GM18951 (cell line): ENCODE measurements at regions not wholly inside any gene's neighbourhood (a gene's known extent, or its start where the extent isn't known, plus 50 kb on each side); places are given as distances from the start of the nearest gene placed in this dataset.

Experiments
- POLR2A ChIP-seq: IDR thresholded peaks from 4 replicates; pipeline ENCODE4 v1.6.1; 2011; ENCODE audit warnings: mild to moderate bottlenecking; ENCODE audit not compliant: insufficient read length, insufficient read depth; ENCODE audit errors: extremely low read depth
- in situ Hi-C: fragments of 300-500 bp; cut with MboI; formaldehyde crosslinking; loops from one replicate; pipeline ENCODE4 v1.12.0; 2022; ENCODE audit warnings: low sequenced_read_pairs, mixed read lengths, inconsistent platforms; ENCODE audit not compliant: unreplicated experiment

- in situ Hi-C loops = no loop called here
- TF ChIP-seq POLR2A = no peak
Observed at GRCh38 chr3:106209482-106209881, 340.7 kb upstream of the CBLB start.

GRCh38 chr3:106210923-106211322 lies 342.1 kb upstream of the CBLB start:
- in situ Hi-C loops = no loop called here
- TF ChIP-seq POLR2A = no peak

- in situ Hi-C loops = no loop called here
Observed at GRCh38 chr3:106212665-106213222, 343.9 kb upstream of the CBLB start.

GRCh38 chr3:106213954-106214353 lies 345.1 kb upstream of the CBLB start:
- TF ChIP-seq POLR2A = no peak
- in situ Hi-C loops = no loop called here

More at GRCh38 chr3:106212665-106213222, 343.9 kb upstream of the CBLB start:
- no peak for TF ChIP-seq POLR2A

- in situ Hi-C loops = no loop called here
- TF ChIP-seq POLR2A = no peak
Observed at GRCh38 chr3:106214641-106215040, 345.8 kb upstream of the CBLB start.

- in situ Hi-C loops = no loop called here
- no peak for TF ChIP-seq POLR2A
Observed at GRCh38 chr3:106215047-106215446, 346.2 kb upstream of the CBLB start.

- in situ Hi-C loops = no loop called here
- no peak for TF ChIP-seq POLR2A
Observed at GRCh38 chr3:106217745-106218144, 348.9 kb upstream of the CBLB start.

- in situ Hi-C loops = no loop called here
Observed at GRCh38 chr3:106227068-106227467, 358.3 kb upstream of the CBLB start.

GRCh38 chr3:106228271-106228670 lies 359.5 kb upstream of the CBLB start:
- TF ChIP-seq POLR2A = no peak
- in situ Hi-C loops = no loop called here

More at GRCh38 chr3:106227068-106227467, 358.3 kb upstream of the CBLB start:
- TF ChIP-seq POLR2A = no peak

GRCh38 chr3:106229495-106230278 lies 360.9 kb upstream of the CBLB start:
- no peak for TF ChIP-seq POLR2A

GRCh38 chr3:106231086-106231485 lies 362.3 kb upstream of the CBLB start:
- in situ Hi-C loops = no loop called here
- no peak for TF ChIP-seq POLR2A

More at GRCh38 chr3:106229495-106230278, 360.9 kb upstream of the CBLB start:
- in situ Hi-C loops = no loop called here

GRCh38 chr3:106232956-106233355 lies 364.1 kb upstream of the CBLB start:
- no peak for TF ChIP-seq POLR2A
- in situ Hi-C loops = no loop called here

GRCh38 chr3:106239195-106239697 lies 370.4 kb upstream of the CBLB start:
- no peak for TF ChIP-seq POLR2A
- in situ Hi-C loops = no loop called here

- no peak for TF ChIP-seq POLR2A
- in situ Hi-C loops = no loop called here
Observed at GRCh38 chr3:106241593-106241992, 372.8 kb upstream of the CBLB start.

GRCh38 chr3:106242781-106243180 lies 374.0 kb upstream of the CBLB start:
- TF ChIP-seq POLR2A = no peak
- in situ Hi-C loops = no loop called here

- in situ Hi-C loops = no loop called here
- TF ChIP-seq POLR2A = no peak
Observed at GRCh38 chr3:106245400-106245799, 376.6 kb upstream of the CBLB start.
